ENCODE measurements at regions not wholly inside any gene's neighbourhood (a gene's known extent, or its start where the extent isn't known, plus 50 kb on each side); places are given as distances from the start of the nearest gene placed in this dataset.
A peak's percentile ranks its signal among the peaks of the same experiment; 100 is the strongest.

DNA sequence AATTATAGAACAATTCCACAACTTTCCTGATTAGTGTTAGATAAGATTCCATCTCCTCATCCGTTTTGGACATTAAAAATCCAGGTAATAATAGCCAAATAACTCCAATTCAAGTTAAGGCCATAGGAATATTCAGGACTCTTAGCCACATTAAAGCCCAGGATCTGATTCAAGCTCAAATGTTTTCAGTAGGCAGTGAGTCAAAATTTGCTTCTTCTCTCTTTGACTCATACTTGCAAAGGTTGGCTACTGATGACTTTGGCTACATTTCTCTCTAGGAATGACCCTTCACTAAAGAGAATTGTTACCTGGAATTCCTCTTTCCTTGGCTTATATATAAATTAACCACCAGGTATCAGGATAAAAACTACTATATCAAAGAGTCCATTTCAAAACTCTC, 354.9 kb upstream of the HS3ST1 start:
- DNase-seq (ENCODE audit: low spot score), result no peak
- H3K4me3 ChIP-seq, result no peak overlapping the region
- TF ChIP-seq, protein P1, sequence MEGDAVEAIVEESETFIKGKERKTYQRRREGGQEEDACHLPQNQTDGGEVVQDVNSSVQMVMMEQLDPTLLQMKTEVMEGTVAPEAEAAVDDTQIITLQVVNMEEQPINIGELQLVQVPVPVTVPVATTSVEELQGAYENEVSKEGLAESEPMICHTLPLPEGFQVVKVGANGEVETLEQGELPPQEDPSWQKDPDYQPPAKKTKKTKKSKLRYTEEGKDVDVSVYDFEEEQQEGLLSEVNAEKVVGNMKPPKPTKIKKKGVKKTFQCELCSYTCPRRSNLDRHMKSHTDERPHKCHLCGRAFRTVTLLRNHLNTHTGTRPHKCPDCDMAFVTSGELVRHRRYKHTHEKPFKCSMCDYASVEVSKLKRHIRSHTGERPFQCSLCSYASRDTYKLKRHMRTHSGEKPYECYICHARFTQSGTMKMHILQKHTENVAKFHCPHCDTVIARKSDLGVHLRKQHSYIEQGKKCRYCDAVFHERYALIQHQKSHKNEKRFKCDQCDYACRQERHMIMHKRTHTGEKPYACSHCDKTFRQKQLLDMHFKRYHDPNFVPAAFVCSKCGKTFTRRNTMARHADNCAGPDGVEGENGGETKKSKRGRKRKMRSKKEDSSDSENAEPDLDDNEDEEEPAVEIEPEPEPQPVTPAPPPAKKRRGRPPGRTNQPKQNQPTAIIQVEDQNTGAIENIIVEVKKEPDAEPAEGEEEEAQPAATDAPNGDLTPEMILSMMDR (IDR thresholded peaks at IDR 0.05), result no peak
- H3K27ac ChIP-seq, result no peak overlapping the region

- DNase-seq (ENCODE audit: low spot score), result no peak
- Histone ChIP-seq H3K27ac (no peak overlapping the region), H3K4me3 (no peak overlapping the region)
- TF ChIP-seq, protein P1 (IDR thresholded peaks at IDR 0.05), result no peak
These were observed 354.2 kb upstream of the HS3ST1 start for GRCh38 chr4:11782859-11783258.

GRCh38 chr4:11777447-11777846, 348.8 kb upstream of the HS3ST1 start:
- no peak for DNase-seq (ENCODE audit: low spot score)
- TF ChIP-seq, protein P1 (IDR thresholded peaks at IDR 0.05), result no peak
- Histone ChIP-seq H3K27ac (no peak overlapping the region), H3K4me3 (no peak overlapping the region)

DNA sequence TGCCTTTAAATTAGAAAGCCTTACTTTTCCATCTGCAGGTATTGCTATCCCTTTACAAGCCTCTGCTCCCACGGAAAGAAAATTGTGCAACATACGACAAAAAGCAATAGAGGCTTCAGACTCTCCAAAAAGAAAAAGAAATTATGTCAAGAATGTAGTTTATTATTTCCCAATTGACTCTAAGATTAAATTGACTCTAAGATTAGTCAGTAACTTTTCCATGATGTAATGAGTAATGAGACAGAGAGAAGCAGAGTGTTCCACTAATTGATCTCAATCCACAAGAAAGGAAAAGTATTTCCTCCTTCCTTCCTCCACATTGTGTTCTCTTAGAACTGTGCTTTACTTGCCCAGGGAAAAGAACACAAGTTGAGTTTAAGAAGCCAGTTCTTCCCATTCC, 345.7 kb upstream of the HS3ST1 start:
- no peak overlapping the region for H3K4me3 ChIP-seq
- no peak for DNase-seq (ENCODE audit: low spot score)
- H3K27ac ChIP-seq, result peak overlapping the region in 1 of 2 donors; percentile 35
- TF ChIP-seq, protein P1 (IDR thresholded peaks at IDR 0.05), result no peak

DNA sequence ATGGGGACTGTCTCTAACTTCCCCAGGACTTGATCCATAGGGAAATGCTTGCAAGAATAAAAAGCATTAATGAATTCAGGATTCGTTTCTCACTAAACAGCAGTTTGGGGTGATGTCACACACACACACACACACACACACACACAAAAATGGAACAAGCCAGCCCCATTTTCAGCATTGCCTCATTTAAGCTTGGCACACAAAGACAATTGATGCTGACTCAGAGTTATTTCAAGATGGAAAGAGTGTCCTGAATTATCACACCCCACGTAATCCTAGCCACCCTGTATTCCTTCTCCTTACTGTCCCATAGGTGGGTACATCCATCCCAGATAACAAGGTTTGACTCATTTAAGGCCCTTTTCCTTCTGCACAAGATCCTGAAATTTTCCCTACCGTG, 345.1 kb upstream of the HS3ST1 start:
- TF ChIP-seq, protein P1 (IDR thresholded peaks at IDR 0.05), result no peak
- DNase-seq (ENCODE audit: low spot score), result no peak
- H3K4me3 ChIP-seq, result no peak overlapping the region
- H3K27ac ChIP-seq, result no peak overlapping the region

GRCh38 chr4:11769434-11769833, 340.7 kb upstream of the HS3ST1 start:
- TF ChIP-seq, protein P1 (IDR thresholded peaks at IDR 0.05), result no peak
- no peak for DNase-seq (ENCODE audit: low spot score)
- Histone ChIP-seq H3K27ac (no peak overlapping the region), H3K4me3 (no peak overlapping the region)

- H3K4me3 ChIP-seq, result no peak overlapping the region
- DNase-seq (ENCODE audit: low spot score), result no peak
- TF ChIP-seq, protein P1 (IDR thresholded peaks at IDR 0.05), result no peak
- H3K27ac ChIP-seq, result no peak overlapping the region
These were observed 339.7 kb upstream of the HS3ST1 start for GRCh38 chr4:11768251-11768972.
